ENCODE measurements at regions not wholly inside any gene's neighbourhood (a gene's known extent, or its start where the extent isn't known, plus 50 kb on each side); places are given as distances from the start of the nearest gene placed in this dataset.

DNA sequence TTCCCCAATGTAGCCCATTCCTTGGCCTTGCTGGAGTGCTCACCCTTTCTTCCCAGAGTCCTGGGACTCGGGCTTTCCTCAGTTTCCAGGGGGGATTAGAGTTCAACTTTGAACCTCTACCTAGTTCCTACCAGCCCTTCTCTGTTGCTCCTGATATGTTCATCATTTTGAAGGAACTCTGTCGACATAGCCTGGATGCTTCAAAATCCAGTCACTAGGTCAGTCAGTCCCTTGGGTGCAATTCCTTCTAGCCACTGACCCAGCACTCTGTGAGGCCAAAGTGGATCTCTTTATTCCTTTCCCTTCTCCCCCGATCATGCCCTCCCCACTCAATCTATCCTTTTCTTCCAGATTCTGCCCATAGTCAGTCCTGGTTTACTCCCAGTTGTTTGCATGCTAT lies 72.3 kb upstream of the TMCC3 start:
- Histone ChIP-seq H3K27ac (ENCODE audit: low read depth in 1 of 2, low read length in 1 of 2) (no peak overlapping the region), H3K4me1 (ENCODE audit: control insufficient read depth in 5 of 5, insufficient read depth in 5 of 5, low read length in 5 of 5) (no peaks in the 10 kb centered on the region), H3K4me3 (no peak overlapping the region), H3K9ac (ENCODE audit: insufficient read depth in 1 of 2, low read length in 2 of 2) (no peak overlapping the region), H3K9me3 (ENCODE audit: control insufficient read depth in 4 of 4, insufficient read depth in 3 of 4, low read length in 3 of 4) (no peaks in the 10 kb centered on the region), H3K36me3 (ENCODE audit: control insufficient read depth in 4 of 4, insufficient read depth in 4 of 4, low read length in 4 of 4) (no peaks in the 10 kb centered on the region), H3K27me3 (ENCODE audit: control insufficient read depth in 3 of 3, insufficient read depth in 3 of 3, low read length in 2 of 3) (no peaks in the 10 kb centered on the region)
- 90 to 92% methylated on average over 3 of the region's 3 CpGs for WGBS, 2 donors
- TF ChIP-seq CTCF (IDR thresholded peaks at IDR 0.05; ENCODE audit: control extremely low read depth, extremely low read depth), result no peak
- DNase-seq (no peak), ATAC-seq (ENCODE audit: insufficient read depth, low FRiP score) (no peak)

DNA sequence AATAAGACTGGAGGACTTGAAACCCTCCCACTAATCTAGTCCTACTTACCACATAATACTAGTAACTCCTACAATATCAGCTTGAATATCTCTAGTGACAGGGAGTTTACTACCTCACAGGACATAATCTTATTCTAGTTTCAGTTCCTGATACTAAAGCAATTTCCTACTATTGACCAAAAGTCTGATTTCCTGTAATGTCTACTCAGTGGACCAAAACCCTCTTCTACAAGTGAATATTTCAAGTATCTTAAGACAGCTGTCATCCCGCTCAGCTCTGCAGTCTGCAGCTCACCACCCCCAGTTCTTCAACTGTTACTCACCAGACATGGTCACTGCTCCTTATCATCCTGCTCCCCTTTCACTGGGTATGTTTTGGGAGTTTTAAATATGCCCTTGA lies 70.8 kb upstream of the TMCC3 start:
- H3K4me3 ChIP-seq, result no peak overlapping the region
- H3K9ac ChIP-seq (ENCODE audit: insufficient read depth in 1 of 2, low read length in 2 of 2), result no peak overlapping the region
- H3K4me1 ChIP-seq (ENCODE audit: control insufficient read depth in 5 of 5, insufficient read depth in 5 of 5, low read length in 5 of 5), result no peaks in the 10 kb centered on the region
- no peak overlapping the region for H3K27ac ChIP-seq (ENCODE audit: low read depth in 1 of 2, low read length in 1 of 2)
- no peak for TF ChIP-seq CTCF (IDR thresholded peaks at IDR 0.05; ENCODE audit: control extremely low read depth, extremely low read depth)
- H3K27me3 ChIP-seq (ENCODE audit: control insufficient read depth in 3 of 3, insufficient read depth in 3 of 3, low read length in 2 of 3), result no peaks in the 10 kb centered on the region
- DNase-seq (no peak), ATAC-seq (ENCODE audit: insufficient read depth, low FRiP score) (no peak)
- no peaks in the 10 kb centered on the region for H3K36me3 ChIP-seq (ENCODE audit: control insufficient read depth in 4 of 4, insufficient read depth in 4 of 4, low read length in 4 of 4)
- H3K9me3 ChIP-seq (ENCODE audit: control insufficient read depth in 4 of 4, insufficient read depth in 3 of 4, low read length in 3 of 4), result no peaks in the 10 kb centered on the region
- 82 to 88% methylated on average over 1 of the region's 1 CpG for WGBS, 2 donors

DNA sequence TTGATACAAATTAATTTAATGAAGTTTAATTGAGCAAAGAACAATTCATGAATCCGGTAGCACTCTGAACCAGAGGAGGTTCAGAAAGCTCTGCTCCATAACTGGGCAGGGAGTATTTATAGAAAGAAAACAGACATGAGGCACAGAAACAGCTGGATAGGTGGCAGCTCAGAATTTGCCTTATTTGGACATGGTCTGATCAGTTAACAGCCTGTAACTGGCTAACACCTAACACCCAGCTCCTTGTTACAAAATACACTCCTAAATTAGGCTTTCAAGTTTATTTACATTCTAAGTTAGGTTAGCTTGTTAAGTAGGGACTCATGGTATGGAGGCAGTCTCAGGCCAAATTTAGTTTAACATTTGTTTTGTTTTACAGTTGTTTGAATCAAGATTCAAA lies 67.8 kb upstream of the TMCC3 start:
- no peak for TF ChIP-seq CTCF (IDR thresholded peaks at IDR 0.05; ENCODE audit: control extremely low read depth, extremely low read depth)
- H3K9me3 ChIP-seq (ENCODE audit: control insufficient read depth in 4 of 4, insufficient read depth in 3 of 4, low read length in 3 of 4), result no peaks in the 10 kb centered on the region
- H3K4me3 ChIP-seq, result no peak overlapping the region
- H3K27me3 ChIP-seq (ENCODE audit: control insufficient read depth in 3 of 3, insufficient read depth in 3 of 3, low read length in 2 of 3), result no peaks in the 10 kb centered on the region
- no peak overlapping the region for H3K9ac ChIP-seq (ENCODE audit: insufficient read depth in 1 of 2, low read length in 2 of 2)
- DNase-seq, result peak in 1 of 3 donors; percentile 44
- WGBS, 2 donors, result 79 to 94% methylated on average over 1 of the region's 1 CpG
- no peak overlapping the region for H3K27ac ChIP-seq (ENCODE audit: low read depth in 1 of 2, low read length in 1 of 2)
- no peaks in the 10 kb centered on the region for H3K36me3 ChIP-seq (ENCODE audit: control insufficient read depth in 4 of 4, insufficient read depth in 4 of 4, low read length in 4 of 4)
- no peak for ATAC-seq (ENCODE audit: insufficient read depth, low FRiP score)
- no peaks in the 10 kb centered on the region for H3K4me1 ChIP-seq (ENCODE audit: control insufficient read depth in 5 of 5, insufficient read depth in 5 of 5, low read length in 5 of 5)

DNA sequence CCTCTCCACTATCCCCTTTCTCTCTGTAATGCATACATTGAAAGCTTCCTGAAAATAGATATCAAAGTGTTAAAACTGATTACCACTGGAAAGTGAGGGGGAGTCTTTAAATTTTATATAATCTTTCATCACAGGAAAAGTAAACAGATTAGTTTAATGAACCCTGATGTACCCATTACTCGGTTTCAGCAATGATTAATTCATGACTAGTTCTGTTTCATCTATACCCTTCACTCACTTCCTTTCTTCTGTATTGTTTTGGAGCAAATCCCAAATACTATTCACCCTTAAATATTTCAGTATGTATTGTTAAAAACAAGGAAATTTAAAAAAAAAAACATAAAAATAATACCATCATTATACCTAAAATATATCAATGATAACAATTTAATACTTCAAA lies 67.3 kb upstream of the TMCC3 start:
- Histone ChIP-seq H3K4me1 (ENCODE audit: control insufficient read depth in 5 of 5, insufficient read depth in 5 of 5, low read length in 5 of 5) (no peaks in the 10 kb centered on the region), H3K27me3 (ENCODE audit: control insufficient read depth in 3 of 3, insufficient read depth in 3 of 3, low read length in 2 of 3) (no peaks in the 10 kb centered on the region), H3K9me3 (ENCODE audit: control insufficient read depth in 4 of 4, insufficient read depth in 3 of 4, low read length in 3 of 4) (no peaks in the 10 kb centered on the region), H3K4me3 (no peak overlapping the region), H3K9ac (ENCODE audit: insufficient read depth in 1 of 2, low read length in 2 of 2) (no peak overlapping the region), H3K36me3 (ENCODE audit: control insufficient read depth in 4 of 4, insufficient read depth in 4 of 4, low read length in 4 of 4) (no peaks in the 10 kb centered on the region), H3K27ac (ENCODE audit: low read depth in 1 of 2, low read length in 1 of 2) (no peak overlapping the region)
- no peak for TF ChIP-seq CTCF (IDR thresholded peaks at IDR 0.05; ENCODE audit: control extremely low read depth, extremely low read depth)
- no peak for DNase-seq
- no peak for ATAC-seq (ENCODE audit: insufficient read depth, low FRiP score)
- whole genome bisulfite sequencing, 2 donors, result 64 to 71% methylated on average over 1 of the region's 1 CpG

All from lung (tissue), 11 donors.